Mesenchymal stem cell (in vitro differentiated cells and primary cell): ENCODE measurements at regions not wholly inside any gene's neighbourhood (a gene's known extent, or its start where the extent isn't known, plus 50 kb on each side); places are given as distances from the start of the nearest gene placed in this dataset.

Source experiments
- DNase-seq: peaks from one replicate; pipeline ENCODE4 v3.0.0-alpha.2; 2013
- H2AFZ ChIP-seq: one replicate; pipeline ENCODE4 v1.6.1; 2013; ENCODE audit warnings: low read depth, mild to moderate bottlenecking, control low read depth, inconsistent platforms, low read length, moderate library complexity
- H2AK5ac ChIP-seq: 2 replicates; pipeline ENCODE4 v1.6.1; 2013; ENCODE audit warnings: low read length, moderate library complexity, mild to moderate bottlenecking, inconsistent platforms; ENCODE audit not compliant: severe bottlenecking
- H2BK120ac ChIP-seq: one replicate; pipeline ENCODE4 v1.6.1; 2013; ENCODE audit warnings: low read depth, mild to moderate bottlenecking, inconsistent platforms, low read length, moderate library complexity
- H2BK12ac ChIP-seq, 2 experiments: one replicate each; pipeline ENCODE4 v1.6.1; 2013; ENCODE audit warnings: inconsistent platforms in 2 of 2, low read length in 2 of 2, mild to moderate bottlenecking in 2 of 2, moderate library complexity in 2 of 2, control low read depth in 1 of 2
- H2BK15ac ChIP-seq: one replicate; pipeline ENCODE4 v1.6.1; 2013; ENCODE audit warnings: mild to moderate bottlenecking, low read depth, inconsistent platforms; ENCODE audit not compliant: poor library complexity, severe bottlenecking
- H2BK5ac ChIP-seq: 2 replicates; pipeline ENCODE4 v1.6.1; 2013; ENCODE audit warnings: low read depth, mild to moderate bottlenecking, low read length, control low read depth, inconsistent platforms; ENCODE audit not compliant: poor library complexity, severe bottlenecking
- H3K14ac ChIP-seq, 2 experiments: one replicate each; pipeline ENCODE4 v1.6.1; 2013; ENCODE audit warnings: inconsistent platforms in 2 of 2, low read length in 2 of 2, control low read depth in 1 of 2, mild to moderate bottlenecking in 1 of 2, moderate library complexity in 1 of 2
- H3K18ac ChIP-seq, 2 experiments: one replicate each; pipeline ENCODE4 v1.6.1; 2013; ENCODE audit warnings: inconsistent platforms in 2 of 2, low read length in 2 of 2, control low read depth in 1 of 2, low read depth in 1 of 2, mild to moderate bottlenecking in 1 of 2
- H3K23ac ChIP-seq, 2 experiments: one replicate each; pipeline ENCODE4 v1.6.1; 2013; ENCODE audit warnings: inconsistent platforms in 2 of 2, low read length in 2 of 2, mild to moderate bottlenecking in 2 of 2, moderate library complexity in 2 of 2, control low read depth in 1 of 2
- H3K27ac ChIP-seq: 2 replicates; pipeline ENCODE4 v1.5.1; 2013; ENCODE audit warnings: mild to moderate bottlenecking, moderate library complexity, low read length, control low read depth, inconsistent platforms; ENCODE audit not compliant: poor library complexity, severe bottlenecking
- H3K27me3 ChIP-seq, 2 experiments: 2 replicates each; pipeline versions ENCODE4 v1.6.1 to v1.7.0; 2013; ENCODE audit warnings: low read length in 2 of 2, mild to moderate bottlenecking in 2 of 2, moderate library complexity in 2 of 2, control low read depth in 1 of 2, inconsistent platforms in 1 of 2; ENCODE audit not compliant: control insufficient read depth in 1 of 2, insufficient read depth in 1 of 2
- H3K36me3 ChIP-seq, 2 experiments: 2 replicates each; pipeline versions ENCODE4 v1.6.1 to v1.7.0; 2013; ENCODE audit warnings: low read length in 2 of 2, control low read depth in 1 of 2, inconsistent platforms in 1 of 2, low read depth in 1 of 2, mild to moderate bottlenecking in 1 of 2; ENCODE audit not compliant: insufficient read depth in 2 of 2, control insufficient read depth in 1 of 2
- H3K4ac ChIP-seq, 2 experiments: one replicate each; pipeline ENCODE4 v1.6.1; 2013; ENCODE audit warnings: inconsistent platforms in 2 of 2, low read length in 2 of 2, mild to moderate bottlenecking in 2 of 2, moderate library complexity in 2 of 2, control low read depth in 1 of 2, low read depth in 1 of 2
- H3K4me1 ChIP-seq: 2 replicates; pipeline ENCODE4 v1.6.1; 2013; ENCODE audit warnings: low read depth, low read length, control low read depth; ENCODE audit not compliant: control insufficient read depth, insufficient read depth
- H3K4me2 ChIP-seq: 2 replicates; pipeline ENCODE4 v1.6.1; 2013; ENCODE audit warnings: low read length, mild to moderate bottlenecking, inconsistent platforms; ENCODE audit not compliant: poor library complexity, severe bottlenecking
- H3K4me3 ChIP-seq, 2 experiments: 2 replicates each; pipeline versions ENCODE4 v1.5.1 to v1.7.0; 2013; ENCODE audit warnings: low read length in 2 of 2, mild to moderate bottlenecking in 2 of 2, control low read depth in 1 of 2, low read depth in 1 of 2; ENCODE audit not compliant: insufficient read depth in 1 of 2
- H3K79me1 ChIP-seq: replicated peaks from 2 replicates; pipeline ENCODE4 v1.6.1; 2013; ENCODE audit warnings: mild to moderate bottlenecking, control low read depth, low read length, inconsistent platforms; ENCODE audit not compliant: poor library complexity, severe bottlenecking
- H3K9ac ChIP-seq: 2 replicates; pipeline ENCODE4 v1.7.0; 2013; ENCODE audit warnings: mild to moderate bottlenecking, low read length, moderate library complexity
- H3K9me3 ChIP-seq: 2 replicates; pipeline ENCODE4 v1.7.0; 2013; ENCODE audit warnings: mild to moderate bottlenecking, low read length; ENCODE audit not compliant: control insufficient read depth
- H4K8ac ChIP-seq: one replicate; pipeline ENCODE4 v1.6.1; 2013; ENCODE audit warnings: inconsistent platforms, mild to moderate bottlenecking, low read length, moderate library complexity
- H4K91ac ChIP-seq: one replicate; pipeline ENCODE4 v1.6.1; 2013; ENCODE audit warnings: mild to moderate bottlenecking, low read length, inconsistent platforms
- WGBS: methylation state at CpG from one replicate; pipeline ENCODE4 v1.1.7; 2013; ENCODE audit warnings: mixed read lengths; 5-methylcytosine and 5-hydroxymethylcytosine counted together

DNA sequence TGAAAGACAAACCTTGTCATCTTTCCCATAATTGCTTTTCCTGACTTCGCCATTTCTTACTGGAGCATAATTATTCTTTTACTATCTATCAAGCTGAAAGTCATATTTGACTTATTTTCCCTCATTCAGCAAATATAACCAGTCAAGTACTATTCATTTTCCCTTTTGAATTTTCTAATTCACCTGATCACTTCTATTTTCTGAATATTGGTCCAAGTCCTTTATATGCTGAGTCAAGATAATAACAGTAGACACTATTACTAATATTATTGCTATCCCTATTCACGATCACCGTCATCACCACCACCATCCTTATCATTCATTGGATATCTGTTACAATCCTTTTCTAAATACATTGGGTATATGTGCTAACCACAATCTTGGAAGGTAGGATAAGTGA, 728.0 kb downstream of the NOVA1 start:
- H3K27ac ChIP-seq = no peak overlapping the region
- no peak overlapping the region for H2BK5ac ChIP-seq
- H2BK15ac ChIP-seq = no peak overlapping the region
- H3K4ac ChIP-seq = no peak overlapping the region
- no peaks in the 10 kb centered on the region for H3K4me1 ChIP-seq
- H3K23ac ChIP-seq = no peak overlapping the region
- 93% methylated on average over 1 of the region's 3 CpGs for WGBS
- H3K4me3 ChIP-seq = no peak overlapping the region
- H3K36me3 ChIP-seq = no peaks in the 10 kb centered on the region
- H3K18ac ChIP-seq = no peak overlapping the region
- no peaks in the 10 kb centered on the region for H3K27me3 ChIP-seq
- H3K14ac ChIP-seq = no peak overlapping the region
- H4K8ac ChIP-seq = no peak overlapping the region
- H3K9me3 ChIP-seq = no peaks in the 10 kb centered on the region
- no peak overlapping the region for H3K9ac ChIP-seq
- H2BK12ac ChIP-seq = no peak overlapping the region
- DNase-seq = no peak
- H2AFZ ChIP-seq = no peak overlapping the region
- H4K91ac ChIP-seq = no peak overlapping the region
- H2AK5ac ChIP-seq = no peak overlapping the region
- no peaks in the 10 kb centered on the region for H3K79me1 ChIP-seq
- H3K4me2 ChIP-seq = no peak overlapping the region
- H2BK120ac ChIP-seq = no peak overlapping the region

DNA sequence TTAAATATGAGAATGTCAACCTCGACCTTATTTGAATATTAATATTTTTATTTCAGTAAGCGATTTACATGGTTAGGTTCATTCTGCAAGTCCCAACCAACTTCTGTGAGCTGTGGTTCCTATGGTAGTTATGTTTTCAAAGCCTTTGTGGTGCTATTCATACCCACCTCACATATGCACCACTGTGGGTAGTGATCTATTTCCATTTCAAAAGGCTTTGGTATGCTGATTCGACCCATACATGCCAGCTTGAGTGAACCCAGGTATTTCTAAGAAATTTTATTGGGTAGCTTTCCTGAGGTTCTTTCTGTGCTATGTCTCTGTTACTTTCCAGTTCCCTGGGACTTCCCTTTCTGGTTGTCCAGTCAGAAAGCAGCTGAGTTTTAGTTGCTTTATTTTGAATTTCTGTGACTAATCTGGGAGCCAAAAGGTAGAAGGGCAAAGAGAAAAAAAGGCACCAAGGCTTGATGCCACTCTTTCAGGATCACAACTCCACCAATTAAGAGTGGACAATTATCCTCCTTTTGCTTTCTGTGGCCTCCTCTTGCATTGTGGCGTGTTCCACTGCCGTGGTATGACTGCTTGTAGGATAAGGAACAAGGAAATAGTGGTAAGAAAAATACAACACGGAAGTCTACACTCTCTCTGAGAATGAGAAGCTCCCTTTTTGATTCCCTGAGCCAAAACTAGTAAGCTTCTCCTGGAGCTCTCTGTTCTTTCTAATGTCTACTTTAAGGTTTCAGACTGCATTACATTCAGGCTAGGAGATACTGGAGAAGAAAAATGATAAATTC, 729.1 kb downstream of the NOVA1 start:
- no peak overlapping the region for H3K27ac ChIP-seq
- H4K91ac ChIP-seq = no peak overlapping the region
- no peaks in the 10 kb centered on the region for H3K79me1 ChIP-seq
- no peak for DNase-seq
- H2AK5ac ChIP-seq = no peak overlapping the region
- WGBS = 40% methylated on average over 1 of the region's 6 CpGs
- no peak overlapping the region for H3K4me3 ChIP-seq
- no peaks in the 10 kb centered on the region for H3K4me1 ChIP-seq
- H3K4ac ChIP-seq = no peak overlapping the region
- no peaks in the 10 kb centered on the region for H3K9me3 ChIP-seq
- H3K4me2 ChIP-seq = no peak overlapping the region
- no peak overlapping the region for H2BK15ac ChIP-seq
- H3K9ac ChIP-seq = no peak overlapping the region
- no peak overlapping the region for H2AFZ ChIP-seq
- no peak overlapping the region for H2BK12ac ChIP-seq
- no peaks in the 10 kb centered on the region for H3K36me3 ChIP-seq
- no peaks in the 10 kb centered on the region for H3K27me3 ChIP-seq
- H2BK120ac ChIP-seq = no peak overlapping the region
- H2BK5ac ChIP-seq = no peak overlapping the region
- no peak overlapping the region for H3K23ac ChIP-seq
- no peak overlapping the region for H4K8ac ChIP-seq
- H3K18ac ChIP-seq = no peak overlapping the region
- no peak overlapping the region for H3K14ac ChIP-seq

DNA sequence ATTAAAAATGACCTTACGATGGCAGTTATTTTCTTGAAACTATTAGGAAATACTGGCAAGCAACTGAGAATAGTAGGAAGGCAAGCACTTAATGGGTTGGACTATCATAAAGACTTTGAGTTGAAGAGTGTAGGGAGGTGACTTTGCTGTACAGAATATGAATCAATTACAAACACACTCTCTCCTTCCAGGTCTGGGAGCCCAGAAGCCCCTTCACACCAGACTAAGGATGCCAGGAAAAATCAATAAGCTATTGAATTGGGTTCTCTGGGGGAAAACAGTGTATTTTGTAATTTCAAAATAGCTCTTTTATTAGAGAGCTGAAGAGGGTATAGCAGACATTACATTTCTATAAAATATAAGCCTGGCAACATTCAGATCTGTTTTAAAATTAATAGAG, 736.4 kb downstream of the NOVA1 start:
- H3K4me1 ChIP-seq = no peaks in the 10 kb centered on the region
- no CpG with 5 or more reads among the region's 1 CpG for WGBS
- H4K91ac ChIP-seq = no peak overlapping the region

DNA sequence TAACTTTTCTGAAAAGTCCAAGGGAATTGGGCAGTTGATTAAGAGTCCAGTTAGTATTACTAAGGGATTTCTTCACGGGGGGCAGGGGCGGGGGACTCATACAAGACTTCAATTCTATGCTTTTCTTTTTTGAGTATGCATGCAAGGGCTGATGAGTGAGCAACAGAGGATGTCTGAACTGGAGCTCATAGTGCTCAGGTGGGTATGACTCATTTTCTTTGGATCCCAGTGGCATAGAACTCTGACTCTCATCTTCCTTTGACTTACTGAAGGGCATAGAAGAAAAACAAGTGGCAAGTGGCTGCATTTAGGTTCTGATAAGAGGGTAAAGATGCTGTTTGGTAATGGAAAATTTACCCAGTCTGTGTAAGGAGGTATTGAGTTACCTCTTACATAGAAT, 749.2 kb downstream of the NOVA1 start:
- H3K9ac ChIP-seq = no peak overlapping the region
- no peak overlapping the region for H2AFZ ChIP-seq
- 48% methylated on average over 2 of the region's 2 CpGs for WGBS
- H3K14ac ChIP-seq = no peak overlapping the region
- no peak overlapping the region for H4K91ac ChIP-seq
- no peak overlapping the region for H2BK15ac ChIP-seq
- no peak overlapping the region for H2AK5ac ChIP-seq
- H2BK12ac ChIP-seq = no peak overlapping the region
- no peak overlapping the region for H3K18ac ChIP-seq
- H3K27me3 ChIP-seq = no peaks in the 10 kb centered on the region
- no peak overlapping the region for H2BK120ac ChIP-seq
- H3K4me3 ChIP-seq = no peak overlapping the region
- no peaks in the 10 kb centered on the region for H3K79me1 ChIP-seq
- no peak overlapping the region for H3K27ac ChIP-seq
- H3K23ac ChIP-seq = no peak overlapping the region
- no peak overlapping the region for H3K4me2 ChIP-seq
- no peaks in the 10 kb centered on the region for H3K4me1 ChIP-seq
- H3K4ac ChIP-seq = no peak overlapping the region
- no peaks in the 10 kb centered on the region for H3K36me3 ChIP-seq
- no peaks in the 10 kb centered on the region for H3K9me3 ChIP-seq
- no peak for DNase-seq
- H2BK5ac ChIP-seq = no peak overlapping the region
- H4K8ac ChIP-seq = no peak overlapping the region

More for the DNA sequence above, 736.4 kb downstream of the NOVA1 start:
- no peak overlapping the region for H3K23ac ChIP-seq
- H3K27ac ChIP-seq = no peak overlapping the region
- no peak overlapping the region for H3K14ac ChIP-seq
- H2BK12ac ChIP-seq = no peak overlapping the region
- H2BK5ac ChIP-seq = no peak overlapping the region
- no peaks in the 10 kb centered on the region for H3K79me1 ChIP-seq
- H3K9me3 ChIP-seq = no peaks in the 10 kb centered on the region
- no peak overlapping the region for H2AFZ ChIP-seq
- no peak overlapping the region for H2AK5ac ChIP-seq
- no peak overlapping the region for H4K8ac ChIP-seq
- no peak overlapping the region for H3K4me2 ChIP-seq
- no peak overlapping the region for H3K18ac ChIP-seq
- no peak for DNase-seq
- H2BK120ac ChIP-seq = no peak overlapping the region
- no peaks in the 10 kb centered on the region for H3K27me3 ChIP-seq
- no peak overlapping the region for H2BK15ac ChIP-seq
- H3K36me3 ChIP-seq = no peaks in the 10 kb centered on the region
- no peak overlapping the region for H3K4me3 ChIP-seq
- H3K4ac ChIP-seq = no peak overlapping the region
- no peak overlapping the region for H3K9ac ChIP-seq
